ENCODE measurements at regions not wholly inside any gene's neighbourhood (a gene's known extent, or its start where the extent isn't known, plus 50 kb on each side); places are given as distances from the start of the nearest gene placed in this dataset.

GRCh38 chr5:68652534-68652965 lies 437.0 kb downstream of the PIK3R1 start (continued):
- TF ChIP-seq IKZF5 (CRISPR knock-in tag; IDR thresholded peaks at IDR 0.05) (no peak), ZBTB20 (CRISPR knock-in tag; IDR thresholded peaks at IDR 0.05; ENCODE audit: borderline replicate concordance, low read depth) (no peak), ZFP36 (IDR thresholded peaks at IDR 0.05; ENCODE audit: borderline replicate concordance, low read depth, low read length, partially characterized antibody) (no peak), FOXA1 (IDR thresholded peaks at IDR 0.05) (no peak), FOXA1 (CRISPR knock-in tag; IDR thresholded peaks at IDR 0.05) (no peak), ZBTB33 (CRISPR knock-in tag; IDR thresholded peaks at IDR 0.05) (no peak), GATAD1 (CRISPR knock-in tag; IDR thresholded peaks at IDR 0.05) (no peak)

GRCh38 chr5:68653471-68653870 lies 437.9 kb downstream of the PIK3R1 start:
- no peak overlapping the region for H3K4me3 ChIP-seq (replicated peaks in 1 of 3; ENCODE audit: insufficient read depth in 1 of 3, low read depth in 2 of 3, low read length in 3 of 3)
- H3K4me1 ChIP-seq (ENCODE audit: insufficient read depth, low read length), result no peaks in the 10 kb centered on the region
- no peaks in the 10 kb centered on the region for H3K36me3 ChIP-seq (replicated peaks in 1 of 2; ENCODE audit: control insufficient read depth in 1 of 2, insufficient read depth in 2 of 2, low read length in 2 of 2)
- no peaks in the 10 kb centered on the region; a peak in 1 of 5 replicates for H3K27me3 ChIP-seq (ENCODE audit: control insufficient read depth in 1 of 2, insufficient read depth in 2 of 2, low read length in 2 of 2)
- H3K9ac ChIP-seq (ENCODE audit: insufficient read depth, low read depth, low read length), result no peak overlapping the region
- FAIRE-seq (no peak), ATAC-seq (no peak), DNase-seq (ENCODE audit: low spot score) (no peak)
- CTCF ChIA-PET (ENCODE audit: low intra/inter-chr PET ratio, low total read pairs), result no interaction called here
- POLR2A ChIA-PET, result no interaction called here
- BruUV-seq (replicated peaks), result no TSS peak
- intact Hi-C loops (cut with micrococcal nuclease; ENCODE audit: unreplicated experiment) (no loop called here), in situ Hi-C loops (cut with HindIII; ENCODE audit: extremely low pct_ligation_motif_present, low pct_unique_long_range_greater_than_20kb) (no loop called here)
- no peaks in the 10 kb centered on the region for H4K20me1 ChIP-seq (ENCODE audit: insufficient read depth, low read length)
- H3K79me2 ChIP-seq (ENCODE audit: insufficient read depth, low read length), result no peaks in the 10 kb centered on the region
- no peak overlapping the region for H2AFZ ChIP-seq (ENCODE audit: low read length)
- H3K4me2 ChIP-seq (ENCODE audit: low read depth, low read length), result no peak overlapping the region
- no peaks in the 10 kb centered on the region for H3K9me3 ChIP-seq (ENCODE audit: low read length)
- no peak overlapping the region for H3K27ac ChIP-seq (ENCODE audit: extremely low read length, insufficient read depth, low read length)
- TF ChIP-seq NFAT5 (CRISPR knock-in tag; IDR thresholded peaks at IDR 0.05) (no peak), E2F2 (CRISPR knock-in tag; IDR thresholded peaks at IDR 0.05; ENCODE audit: borderline replicate concordance) (no peak), ELF1 (CRISPR knock-in tag; IDR thresholded peaks at IDR 0.05) (no peak), NCOR1 (IDR thresholded peaks at IDR 0.05; ENCODE audit: borderline replicate concordance, low read length) (no peak), U2AF1 (optimal IDR thresholded peaks at IDR 0.05; ENCODE audit: low read depth, low read length) (no peak), YY1 (IDR thresholded peaks at IDR 0.05; ENCODE audit: insufficient read depth, insufficient replicate concordance, low read depth, low read length) (no peak), MAFK (conservative IDR thresholded peaks at IDR 0.05 in 1 of 2, IDR thresholded peaks at IDR 0.05 in 1 of 2; ENCODE audit: low read length in 2 of 2) (peak; percentile 18 to 50; a peak in 3 of 4 replicates), MAFF (IDR thresholded peaks at IDR 0.05; ENCODE audit: low read depth, low read length) (peak; percentile 48; the same call in 1 of the 2 replicates), MTF1 (CRISPR knock-in tag; IDR thresholded peaks at IDR 0.05) (no peak)

All from HepG2 (cell line).